Esophagus muscularis mucosa (tissue), 3 donors: ENCODE measurements at regions not wholly inside any gene's neighbourhood (a gene's known extent, or its start where the extent isn't known, plus 50 kb on each side); places are given as distances from the start of the nearest gene placed in this dataset.

ENCODE experiments used
- POLR2A ChIP-seq: fragments of 450-650 bp; IDR thresholded peaks from one replicate; pipeline ENCODE4 v1.6.1; 2017; ENCODE audit warnings: antibody characterized with exemption, moderate library complexity, mild to moderate bottlenecking, low read depth
- TF ChIP-seq, protein P1 (sequence below), 3 experiments: fragments of 200-600 bp in 2 of 3; fragments of 450-650 bp in 1 of 3; sonication (generic) in 2 of 3; IDR thresholded peaks; one replicate each; pipeline ENCODE4 v1.5.1; 2017 to 2019; ENCODE audit warnings: antibody characterized with exemption in 3 of 3, mild to moderate bottlenecking in 2 of 3, moderate library complexity in 1 of 3

GRCh38 chr3:17972959-17973906 lies 230.8 kb upstream of the TBC1D5 start:
- TF ChIP-seq, protein P1, sequence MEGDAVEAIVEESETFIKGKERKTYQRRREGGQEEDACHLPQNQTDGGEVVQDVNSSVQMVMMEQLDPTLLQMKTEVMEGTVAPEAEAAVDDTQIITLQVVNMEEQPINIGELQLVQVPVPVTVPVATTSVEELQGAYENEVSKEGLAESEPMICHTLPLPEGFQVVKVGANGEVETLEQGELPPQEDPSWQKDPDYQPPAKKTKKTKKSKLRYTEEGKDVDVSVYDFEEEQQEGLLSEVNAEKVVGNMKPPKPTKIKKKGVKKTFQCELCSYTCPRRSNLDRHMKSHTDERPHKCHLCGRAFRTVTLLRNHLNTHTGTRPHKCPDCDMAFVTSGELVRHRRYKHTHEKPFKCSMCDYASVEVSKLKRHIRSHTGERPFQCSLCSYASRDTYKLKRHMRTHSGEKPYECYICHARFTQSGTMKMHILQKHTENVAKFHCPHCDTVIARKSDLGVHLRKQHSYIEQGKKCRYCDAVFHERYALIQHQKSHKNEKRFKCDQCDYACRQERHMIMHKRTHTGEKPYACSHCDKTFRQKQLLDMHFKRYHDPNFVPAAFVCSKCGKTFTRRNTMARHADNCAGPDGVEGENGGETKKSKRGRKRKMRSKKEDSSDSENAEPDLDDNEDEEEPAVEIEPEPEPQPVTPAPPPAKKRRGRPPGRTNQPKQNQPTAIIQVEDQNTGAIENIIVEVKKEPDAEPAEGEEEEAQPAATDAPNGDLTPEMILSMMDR (IDR thresholded peaks at IDR 0.05) = no peak
- no peak for TF ChIP-seq POLR2A
